Kasumi-1 (cell line): ENCODE measurements at regions not wholly inside any gene's neighbourhood (a gene's known extent, or its start where the extent isn't known, plus 50 kb on each side); places are given as distances from the start of the nearest gene placed in this dataset.

Experiments
- DNase-seq, 2 experiments: peaks; one replicate each; lab custom pipeline; 2025; lab: John Stamatoyannopoulos, UW

- no peak for DNase-seq
These were observed 238.7 kb upstream of the TMCO5A start for GRCh38 chr15:37695719-37696118.

- no peak for DNase-seq
These were observed 235.8 kb upstream of the TMCO5A start for GRCh38 chr15:37698679-37699078.

- no peak for DNase-seq
These were observed 233.2 kb upstream of the TMCO5A start for GRCh38 chr15:37701230-37701629.

- DNase-seq: no peak
These were observed 224.8 kb upstream of the TMCO5A start for GRCh38 chr15:37709669-37710068.

- DNase-seq: no peak
These were observed 219.3 kb upstream of the TMCO5A start for GRCh38 chr15:37715101-37715500.

GRCh38 chr15:37720267-37720666 lies 214.2 kb upstream of the TMCO5A start:
- DNase-seq: no peak

GRCh38 chr15:37731146-37731746 lies 203.2 kb upstream of the TMCO5A start:
- DNase-seq: no peak

GRCh38 chr15:37733628-37734027 lies 200.8 kb upstream of the TMCO5A start:
- DNase-seq: no peak

GRCh38 chr15:37740623-37741141 lies 193.8 kb upstream of the TMCO5A start:
- DNase-seq: no peak

GRCh38 chr15:37743826-37744225 lies 190.6 kb upstream of the TMCO5A start:
- DNase-seq: no peak

GRCh38 chr15:37744521-37744920 lies 189.9 kb upstream of the TMCO5A start:
- DNase-seq: no peak

GRCh38 chr15:37751401-37751800 lies 183.0 kb upstream of the TMCO5A start:
- no peak for DNase-seq

GRCh38 chr15:37756407-37756806 lies 178.0 kb upstream of the TMCO5A start:
- no peak for DNase-seq

GRCh38 chr15:37758412-37758811 lies 176.0 kb upstream of the TMCO5A start:
- DNase-seq: no peak

- DNase-seq: peak; percentile 4 to 27
These were observed 169.7 kb upstream of the TMCO5A start for GRCh38 chr15:37764733-37765191.

- DNase-seq: peak; percentile 54 to 67
These were observed 168.7 kb upstream of the TMCO5A start for GRCh38 chr15:37765786-37766185.

- no peak for DNase-seq
These were observed 166.5 kb upstream of the TMCO5A start for GRCh38 chr15:37767841-37768455.

GRCh38 chr15:37771465-37771864 lies 163.0 kb upstream of the TMCO5A start:
- peak; percentile 38 to 42 for DNase-seq

- no peak for DNase-seq
These were observed 161.2 kb upstream of the TMCO5A start for GRCh38 chr15:37773111-37773860.

GRCh38 chr15:37774961-37775360 lies 159.5 kb upstream of the TMCO5A start:
- no peak for DNase-seq

GRCh38 chr15:37777006-37777405 lies 157.4 kb upstream of the TMCO5A start:
- DNase-seq: no peak

- DNase-seq: no peak
These were observed 151.2 kb upstream of the TMCO5A start for GRCh38 chr15:37783290-37783689.

- DNase-seq: no peak
These were observed 146.1 kb upstream of the TMCO5A start for GRCh38 chr15:37788330-37788729.
